Activated CD8-positive, alpha-beta memory T cell treated with anti-CD3 and anti-CD28 coated beads for 4 hours (primary cell): ENCODE measurements at regions not wholly inside any gene's neighbourhood (a gene's known extent, or its start where the extent isn't known, plus 50 kb on each side); places are given as distances from the start of the nearest gene placed in this dataset.
"Not testable (repeated sequence)": the region's sequence is repeated elsewhere in the genome, so short reads cannot be mapped to it uniquely, and the experiment has no call there.

Experiments used
- DNase-seq, 2 donors: peaks; one replicate each; pipeline ENCODE4 v3.0.0-alpha.2; 2020; ENCODE audit warnings: low read depth in 2 of 2

DNA sequence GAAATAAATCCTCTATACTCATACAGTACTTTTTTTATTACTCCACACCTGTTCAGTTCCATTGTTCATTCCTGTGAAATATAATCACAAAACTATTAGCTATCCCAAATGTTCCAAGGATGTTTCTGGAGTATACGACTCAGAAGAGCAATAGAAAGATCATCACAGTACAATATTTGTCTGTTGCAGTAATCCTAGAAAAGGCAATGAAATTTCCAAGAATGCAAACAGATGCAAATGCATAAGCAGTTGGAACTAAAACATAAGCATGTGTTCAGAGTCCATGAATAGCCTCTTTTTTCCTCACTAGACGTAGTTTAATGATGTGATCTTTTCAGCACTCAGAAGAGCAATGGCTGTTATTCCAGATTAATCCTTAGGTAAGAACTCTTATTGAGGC, 55.2 kb downstream of the RTL3 start:
- no peak for DNase-seq

DNA sequence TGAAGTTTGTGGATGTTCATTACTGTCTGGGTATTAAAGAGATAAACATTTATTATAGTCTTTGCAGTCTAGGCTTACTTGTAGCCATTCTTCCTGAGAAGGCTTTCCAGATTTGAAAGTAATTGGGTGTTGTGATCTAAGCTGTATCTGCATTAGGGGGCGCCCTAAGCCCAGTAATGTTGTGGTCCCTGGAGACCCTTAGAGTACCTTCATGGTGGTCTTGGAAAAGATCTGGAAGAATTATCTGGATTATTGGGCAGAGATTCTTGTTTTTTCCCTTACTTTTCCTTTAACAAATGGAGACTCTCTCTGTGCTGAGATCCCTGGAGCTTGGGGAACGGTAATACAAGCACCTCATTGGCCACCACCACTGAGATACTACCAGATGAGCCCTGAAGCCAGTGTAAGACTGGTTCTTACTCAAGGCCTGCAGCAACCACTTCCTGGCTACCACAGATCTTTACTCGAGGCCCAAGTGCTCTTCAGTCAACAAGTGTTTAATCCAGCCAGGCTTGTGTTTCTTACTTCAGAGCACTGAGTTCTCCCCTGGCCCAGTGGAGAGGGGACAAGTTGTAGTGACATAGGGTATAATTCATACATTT, 63.1 kb downstream of the RTL3 start:
- no peak for DNase-seq

DNA sequence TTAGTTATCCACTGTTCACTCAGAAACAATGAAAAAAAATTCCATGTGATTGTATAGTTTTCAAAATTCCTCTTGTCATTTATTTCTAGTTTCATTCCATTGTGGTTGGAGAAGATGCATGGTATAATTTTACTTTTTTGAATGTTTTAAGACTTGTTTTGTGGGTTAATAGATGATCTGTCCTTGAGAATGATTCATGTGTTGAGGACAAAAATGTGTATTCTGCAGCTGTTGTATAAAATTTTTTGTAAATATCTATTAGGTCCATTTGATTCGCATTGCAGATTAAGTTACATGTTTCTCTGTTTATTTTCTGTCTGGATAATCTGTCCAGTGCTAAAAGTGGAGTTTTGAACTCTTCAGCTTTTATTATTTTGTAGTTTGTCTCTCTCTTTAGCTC, 65.4 kb downstream of the RTL3 start:
- no peak for DNase-seq

DNA sequence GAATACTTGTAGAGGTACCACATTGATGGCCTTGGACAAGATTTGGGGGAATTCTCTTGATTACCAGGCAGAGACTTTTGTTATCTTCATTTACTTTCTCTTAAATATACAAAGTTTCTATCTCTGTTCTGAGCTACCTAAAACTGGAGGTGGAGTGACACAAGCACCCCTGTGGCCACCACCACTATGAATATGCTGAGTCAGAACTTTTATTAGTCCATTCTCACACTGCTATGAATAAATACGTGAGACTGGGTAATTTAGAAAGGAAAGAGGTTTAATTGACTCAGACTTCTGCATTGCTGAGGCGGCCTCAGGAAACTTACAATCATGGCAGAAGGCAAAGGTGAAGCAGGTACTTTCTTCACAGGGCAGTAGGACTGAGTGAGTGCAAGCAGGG, 67.1 kb downstream of the RTL3 start:
- DNase-seq = no peak

DNA sequence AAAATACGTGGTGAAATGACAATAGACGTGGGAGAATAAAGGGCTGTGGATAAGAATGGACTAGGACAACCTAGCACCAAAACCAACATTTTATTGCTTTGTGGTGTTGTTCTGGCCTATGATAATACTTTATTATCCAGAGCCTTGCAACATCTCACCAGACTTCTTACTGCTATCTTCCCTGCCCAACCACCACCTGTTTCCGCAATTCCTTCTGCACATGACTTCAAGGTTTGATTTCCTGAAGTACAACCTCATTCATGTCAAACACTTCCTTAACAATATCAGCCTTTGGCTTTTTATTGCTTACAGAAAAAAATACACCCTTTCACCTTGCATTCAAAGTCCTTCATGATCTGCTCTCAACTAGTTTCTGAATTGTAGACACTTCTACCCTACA, 84.8 kb downstream of the RTL3 start:
- DNase-seq = no peak

DNA sequence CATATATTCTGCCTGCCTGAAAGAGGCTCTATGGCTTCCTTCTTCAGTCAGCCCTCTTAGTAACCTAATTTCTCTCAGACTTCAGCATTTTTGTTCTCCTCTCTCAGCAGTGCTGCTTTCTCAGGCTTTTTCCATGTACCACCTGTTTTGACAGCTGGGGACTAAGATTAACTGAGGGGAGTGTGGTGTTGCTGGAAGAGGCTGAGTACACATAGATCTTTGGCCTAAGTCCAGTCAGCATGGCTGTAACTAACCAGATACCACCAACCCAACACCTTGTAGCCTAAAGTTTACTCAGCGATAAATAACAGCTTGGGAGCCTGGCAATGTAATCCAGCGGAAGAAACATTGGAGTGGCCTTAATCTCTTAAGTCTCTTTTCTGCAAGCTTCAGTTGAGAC, 85.5 kb downstream of the RTL3 start:
- no peak for DNase-seq

DNA sequence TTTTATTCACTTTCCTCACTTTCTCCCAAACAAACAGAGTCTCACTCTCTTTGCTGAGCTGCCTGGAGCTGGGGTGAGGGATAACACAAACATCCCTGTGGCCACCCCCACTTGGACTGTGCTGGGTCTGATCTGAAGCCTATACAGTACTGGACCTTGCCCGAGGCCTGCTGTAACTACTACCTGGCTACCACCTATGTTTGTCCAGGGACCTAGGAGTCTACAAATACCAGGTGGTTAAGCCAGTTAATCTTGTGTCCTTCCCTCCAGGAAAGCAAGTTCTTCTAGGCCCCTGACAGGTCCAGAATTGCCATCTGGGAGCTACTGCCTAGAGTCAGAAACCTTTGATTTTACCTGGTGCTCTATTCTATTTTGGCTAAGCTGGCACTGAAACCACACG, 87.3 kb downstream of the RTL3 start:
- no peak for DNase-seq

DNA sequence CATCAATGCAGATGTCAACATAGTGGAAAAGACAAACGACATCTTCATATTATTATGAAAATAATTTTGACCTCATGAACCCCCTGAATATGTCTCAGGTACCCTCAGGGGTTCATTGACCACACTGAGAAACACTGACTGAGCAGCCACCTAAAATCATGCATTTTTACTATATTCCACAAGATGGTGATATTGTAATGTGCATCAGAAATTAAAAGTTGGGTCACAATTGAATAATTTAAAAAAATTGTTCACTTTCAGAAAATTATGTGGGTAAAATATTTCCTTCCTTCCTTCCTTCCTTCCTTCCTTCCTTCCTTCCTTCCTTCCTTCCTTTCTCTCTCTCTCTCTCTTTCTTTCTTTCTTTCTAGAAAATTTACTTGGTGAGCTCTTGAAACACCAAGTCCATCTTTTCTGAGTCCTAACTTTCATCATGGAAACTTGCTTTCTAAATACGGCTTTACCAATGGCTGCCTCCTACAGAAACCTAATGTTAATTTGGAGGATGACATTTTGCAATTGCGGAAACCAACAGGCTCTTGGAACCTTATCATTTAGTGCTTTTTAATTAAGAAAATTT, 103.6 kb downstream of the RTL3 start:
- no peak for DNase-seq

DNA sequence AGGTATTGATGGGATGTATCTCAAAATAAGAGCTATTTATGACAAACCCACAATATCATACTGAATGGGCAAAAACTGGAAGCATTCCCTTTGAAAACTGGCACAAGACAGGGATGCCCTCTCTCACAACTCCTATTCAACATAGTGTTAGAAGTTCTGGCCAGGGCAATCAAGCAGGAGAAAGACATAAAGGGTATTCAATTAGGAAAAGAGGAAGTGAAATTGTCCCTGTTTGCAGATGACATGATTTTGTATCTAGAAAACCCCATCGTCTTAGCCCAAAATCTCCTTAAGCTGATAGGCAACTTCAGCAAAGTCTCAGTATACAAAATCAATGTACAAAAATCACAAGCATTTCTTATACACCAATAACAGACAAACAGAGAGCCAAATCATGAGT, 106.5 kb downstream of the RTL3 start:
- not testable (repeated sequence) for DNase-seq

DNA sequence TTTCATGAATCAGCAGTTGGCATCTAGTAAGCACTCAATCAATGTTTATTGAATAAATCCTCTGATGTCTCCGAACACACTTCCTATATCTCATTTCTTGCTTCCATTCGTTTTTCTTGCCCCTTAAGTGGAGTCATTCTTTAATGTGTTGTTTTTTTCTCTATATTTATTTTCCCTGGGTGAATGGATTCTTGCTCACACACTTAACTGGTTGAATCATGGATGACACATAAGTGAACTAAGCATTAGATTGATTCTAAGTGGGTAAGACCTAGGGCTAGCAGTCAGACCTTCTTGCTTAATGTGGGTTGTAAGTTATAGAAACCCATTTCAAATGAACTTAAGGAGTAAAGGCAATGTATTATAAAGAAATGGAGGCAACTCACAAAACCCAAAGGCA, 111.1 kb downstream of the RTL3 start:
- DNase-seq = no peak

DNA sequence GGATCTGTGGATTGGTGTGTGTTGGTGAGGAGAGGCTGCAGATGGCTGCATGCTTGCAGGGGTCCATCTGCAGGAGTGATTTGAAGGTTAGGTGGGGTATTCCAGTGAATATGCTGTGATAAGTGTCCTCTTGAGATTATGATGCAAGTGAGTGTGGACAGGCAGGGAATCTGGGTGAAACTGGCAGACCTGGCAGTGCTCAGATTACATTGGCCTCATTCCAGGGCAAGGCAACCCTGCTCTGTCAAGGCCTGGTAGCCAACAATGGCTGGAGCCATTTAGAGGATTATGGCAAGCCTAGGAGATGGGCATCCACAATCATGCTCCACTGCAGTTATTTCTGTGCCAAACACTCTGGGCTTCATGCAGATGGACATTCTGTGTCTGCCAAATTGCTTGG, 113.9 kb downstream of the RTL3 start:
- no peak for DNase-seq

DNA sequence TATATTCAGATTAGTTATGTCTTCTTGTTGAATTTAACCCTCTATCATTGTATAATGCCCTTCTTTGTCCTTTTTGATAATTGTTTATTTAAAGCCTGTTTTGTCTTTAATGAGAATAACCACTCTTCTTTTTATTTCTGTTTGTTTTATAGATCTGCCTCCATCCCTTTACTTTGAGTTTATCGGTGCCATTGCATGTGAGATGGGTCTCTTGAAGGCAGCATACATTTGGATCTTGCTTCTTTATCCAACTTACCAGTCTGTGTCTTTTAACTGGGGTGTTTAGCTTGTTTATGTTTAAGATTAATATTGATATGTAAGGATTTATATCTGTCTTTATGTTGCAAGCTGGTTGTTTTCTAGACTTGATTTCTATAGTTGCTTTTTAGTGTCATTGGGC, 115.8 kb downstream of the RTL3 start:
- DNase-seq = no peak

DNA sequence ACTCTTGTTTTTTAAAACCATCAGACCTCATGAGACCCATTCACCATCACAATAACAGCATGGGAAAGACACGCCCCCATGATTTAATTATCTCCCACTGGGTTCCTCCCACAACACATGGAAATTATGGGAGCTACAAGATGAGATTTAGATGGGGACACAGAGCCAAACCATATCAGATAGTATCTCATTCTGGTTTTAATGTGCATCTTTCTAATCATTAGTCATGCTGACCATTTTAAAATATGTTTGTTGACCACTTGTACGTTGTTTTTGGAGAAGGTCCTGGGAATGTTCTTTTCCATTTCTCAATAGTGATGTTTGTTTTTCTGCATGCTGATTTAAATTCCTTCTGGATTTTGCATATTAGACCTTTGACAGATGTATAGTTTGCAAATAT, 119.0 kb downstream of the RTL3 start:
- DNase-seq = no peak

DNA sequence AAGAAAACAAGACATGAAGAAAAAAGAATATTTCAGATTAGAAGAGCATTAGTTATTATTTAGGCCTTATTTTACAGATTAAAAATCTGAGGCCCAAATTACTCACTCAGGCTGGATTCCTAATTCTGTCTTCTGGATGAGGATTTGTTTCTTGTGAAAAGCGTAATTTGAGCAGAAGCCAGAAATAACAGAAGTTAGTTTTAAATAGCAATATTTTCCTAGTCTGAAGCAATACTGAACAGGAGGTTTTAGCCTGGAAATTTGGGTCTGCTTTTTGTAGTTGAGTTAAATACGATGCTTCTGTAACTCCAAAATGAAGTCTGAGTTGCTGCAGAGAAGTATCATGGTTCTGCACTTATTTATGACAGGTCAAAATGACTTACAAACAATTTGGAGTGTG, 124.9 kb downstream of the RTL3 start:
- DNase-seq = no peak

DNA sequence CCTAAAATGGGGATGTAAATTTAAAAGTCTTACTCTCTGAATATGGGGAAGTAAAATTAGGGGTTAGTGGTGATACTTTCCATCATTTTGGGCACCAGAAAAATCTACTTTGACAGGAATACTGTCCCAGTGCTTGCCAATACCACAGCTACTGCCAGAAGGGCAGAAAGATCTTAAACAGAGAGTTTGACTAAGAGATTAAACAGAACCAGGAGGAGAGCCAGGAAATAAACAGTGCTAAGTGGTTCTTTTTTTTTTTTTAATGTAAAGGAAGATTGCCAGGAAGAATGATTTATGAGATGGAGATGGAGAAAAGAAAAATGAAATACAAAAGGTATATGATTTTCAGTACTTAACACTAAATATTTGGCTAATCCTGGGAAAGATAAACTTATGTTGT, 126.8 kb downstream of the RTL3 start:
- DNase-seq = no peak

DNA sequence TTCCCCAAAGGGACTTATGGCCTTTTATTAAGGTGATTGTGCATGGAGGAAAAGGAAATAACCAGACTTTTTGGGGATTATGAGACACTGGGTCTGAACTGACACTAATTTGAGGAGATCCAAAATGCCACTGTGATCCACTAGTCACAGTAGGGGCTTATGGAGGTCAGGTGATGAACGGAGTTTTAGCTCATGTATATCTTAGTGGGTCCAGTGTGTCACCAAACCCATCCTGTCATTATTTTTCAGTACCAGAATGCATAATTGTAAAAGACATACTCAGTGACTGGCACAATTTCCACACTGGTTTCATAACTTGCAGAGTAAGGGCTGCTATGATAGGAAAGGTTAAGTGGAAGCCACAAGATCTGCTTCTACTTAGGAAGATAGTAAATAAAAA, 131.3 kb downstream of the RTL3 start:
- DNase-seq = no peak

DNA sequence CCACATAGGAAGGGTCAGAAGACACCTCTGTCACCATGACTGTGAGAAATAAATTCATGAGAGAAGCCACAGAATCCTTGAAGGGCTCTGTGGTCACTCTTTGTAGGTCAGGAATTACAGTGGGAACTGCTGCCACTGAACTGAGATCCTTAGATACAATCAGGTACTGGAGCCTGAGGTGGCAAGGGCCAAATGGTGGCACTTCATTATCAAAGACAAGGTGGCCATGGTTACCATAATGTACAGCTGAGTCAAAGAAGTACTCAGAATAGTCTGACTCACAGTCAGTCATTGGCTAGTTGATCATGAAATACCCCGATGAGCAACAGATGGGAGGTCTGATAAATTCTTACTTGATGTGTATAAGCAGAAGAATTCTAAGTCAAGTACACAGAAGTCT, 131.9 kb downstream of the RTL3 start:
- DNase-seq = no peak

DNA sequence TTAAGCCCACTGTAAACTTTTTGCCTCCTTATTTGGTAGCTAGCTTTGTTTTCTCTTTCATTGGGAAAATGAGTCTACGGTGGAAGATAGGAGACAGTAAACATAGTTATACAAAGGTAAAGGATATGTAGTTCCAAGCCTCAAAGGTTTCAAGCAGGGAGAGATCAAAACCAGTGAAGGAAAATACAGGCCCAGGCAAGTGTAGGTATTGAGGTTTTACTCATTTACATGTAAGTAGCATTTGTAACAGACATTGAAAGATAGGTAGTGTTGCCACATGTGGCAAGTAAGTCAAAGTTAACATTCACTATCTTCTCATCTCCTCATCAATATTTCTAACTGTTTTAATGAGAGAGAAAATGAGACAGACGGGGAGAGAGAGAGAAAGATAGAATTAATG, 136.5 kb downstream of the RTL3 start:
- DNase-seq = no peak

DNA sequence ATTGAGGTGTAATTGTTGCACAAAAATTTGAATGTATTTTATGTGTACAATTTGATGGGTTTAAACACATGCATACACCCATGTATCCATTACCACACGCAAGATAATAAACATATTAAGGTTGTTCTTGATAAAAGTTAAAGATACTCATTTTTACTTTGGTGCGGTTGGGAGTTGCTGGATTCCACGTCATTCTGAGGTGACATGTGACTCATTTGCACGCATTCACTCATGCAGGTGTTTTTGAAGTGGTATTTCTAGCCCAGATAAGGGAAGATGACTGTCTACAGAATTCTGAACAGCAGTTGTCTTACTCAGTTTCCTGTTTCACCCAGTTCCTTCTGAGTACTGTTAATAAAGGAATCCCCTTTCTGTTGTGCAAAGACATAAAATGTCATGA, 142.0 kb downstream of the RTL3 start:
- peak in 1 of 2 donors; percentile 41 for DNase-seq

DNA sequence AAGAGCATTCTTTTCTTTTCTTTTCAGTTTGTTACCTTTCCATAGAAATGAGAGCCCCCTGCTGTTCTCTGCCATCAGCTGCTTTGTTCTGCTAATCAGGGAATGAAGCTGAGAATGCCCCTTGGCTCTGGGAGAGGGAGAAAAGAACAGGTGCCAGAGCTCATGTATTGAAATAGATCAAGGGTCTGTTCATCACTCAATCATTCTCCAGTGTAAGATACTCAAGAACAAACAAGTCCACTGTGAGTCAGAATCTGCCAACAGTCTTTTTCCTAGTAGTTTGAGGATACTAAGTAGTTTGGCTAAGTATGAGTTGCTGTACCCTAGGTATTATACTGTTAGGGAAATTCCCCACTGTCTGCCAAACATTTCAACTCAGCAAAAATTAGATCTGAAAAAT, 144.3 kb downstream of the RTL3 start:
- DNase-seq = no peak

DNA sequence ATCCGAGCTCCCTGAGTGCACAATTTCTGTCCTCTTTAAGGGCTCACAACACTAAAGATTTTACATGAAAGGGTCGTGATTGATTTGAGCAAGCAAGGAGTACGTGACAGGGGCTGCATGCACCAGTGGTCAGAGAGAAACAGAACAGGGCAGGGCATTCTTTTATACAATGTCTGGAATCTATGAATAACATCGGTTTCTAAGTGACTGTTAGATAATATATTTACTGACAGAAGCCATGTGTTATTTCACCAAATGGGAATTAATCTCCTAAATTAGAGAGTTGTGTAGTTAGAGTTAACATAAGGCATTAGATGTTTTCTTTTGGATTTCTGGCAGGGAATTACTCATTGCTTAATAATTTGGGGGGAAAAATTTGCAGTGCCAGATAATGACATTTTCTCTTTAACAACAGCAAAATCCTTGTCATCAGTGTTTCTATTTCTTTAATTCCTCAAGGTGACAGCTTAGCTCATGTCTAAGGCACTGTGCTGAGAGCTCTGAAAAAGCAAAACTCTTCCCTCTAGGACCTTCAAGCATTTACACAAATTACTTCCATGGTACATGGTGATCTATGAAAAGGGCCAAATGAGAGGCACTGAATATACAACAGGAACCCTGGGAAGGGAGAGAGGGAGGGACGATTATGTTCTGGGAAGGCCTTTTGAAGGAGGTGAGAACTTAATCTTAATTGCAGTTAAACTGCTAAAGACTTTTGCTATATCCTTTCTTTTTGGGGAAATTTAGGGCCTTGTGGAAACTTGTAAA, 145.0 kb downstream of the RTL3 start:
- DNase-seq = no peak

DNA sequence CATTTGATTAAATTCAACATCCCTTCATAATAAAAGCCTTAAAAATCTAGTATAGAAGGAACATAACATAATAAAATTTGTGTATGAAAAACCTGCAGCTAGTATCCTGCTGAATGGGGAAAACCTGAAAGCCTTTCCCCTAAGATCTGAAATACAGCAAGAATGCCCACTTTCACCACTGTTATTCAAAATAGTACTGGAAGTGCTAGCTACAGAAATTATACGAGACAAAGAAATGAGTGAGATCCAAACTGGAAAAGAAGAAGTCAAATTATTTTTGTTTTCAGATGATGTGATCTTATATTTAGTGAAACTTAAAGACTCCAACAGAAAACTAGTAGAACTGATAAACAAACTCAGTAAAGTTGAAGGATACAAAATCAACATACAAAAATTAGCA, 152.9 kb downstream of the RTL3 start:
- DNase-seq = no peak

DNA sequence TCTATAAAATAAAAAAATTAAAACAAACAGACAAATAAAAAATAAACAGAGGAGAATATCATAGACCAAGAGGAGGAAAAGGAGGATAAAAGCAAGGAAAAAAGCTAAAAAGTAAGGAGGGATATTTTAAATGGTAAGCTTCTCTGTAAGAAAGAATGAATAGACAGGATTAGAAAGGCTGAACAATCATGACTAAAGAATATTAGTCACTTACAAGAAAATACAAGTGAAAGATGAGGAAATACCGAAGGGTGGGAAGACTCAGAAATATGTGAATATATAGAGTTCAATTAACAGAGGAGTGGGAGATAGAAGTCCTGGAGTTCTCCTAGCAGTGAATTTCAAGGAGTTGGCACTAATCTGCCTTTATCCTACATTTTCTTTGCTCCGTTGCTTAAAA, 162.6 kb downstream of the RTL3 start:
- no peak for DNase-seq

DNA sequence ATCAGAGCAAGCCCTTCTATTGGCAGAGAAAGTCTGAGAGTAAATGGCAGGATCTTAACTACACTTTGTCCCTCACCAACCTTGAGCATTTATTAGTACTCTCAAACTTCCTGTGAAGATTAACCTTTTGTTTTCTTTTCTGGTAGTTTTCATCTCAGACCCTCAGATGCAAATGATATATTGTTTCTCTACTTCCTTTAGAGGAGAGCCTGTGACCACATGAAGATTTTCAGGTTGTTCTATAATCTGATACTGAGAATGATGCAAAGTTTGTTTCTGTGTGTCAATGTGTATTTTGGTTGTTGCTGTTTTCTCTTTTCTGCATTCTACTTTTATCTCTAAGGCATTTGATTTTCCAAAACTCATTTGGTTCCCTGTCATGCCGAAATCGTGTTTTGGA, 165.8 kb upstream of the CYSLTR1 start:
- DNase-seq = no peak
